NCI-H82 (cell line): ENCODE measurements at regions not wholly inside any gene's neighbourhood (a gene's known extent, or its start where the extent isn't known, plus 50 kb on each side); places are given as distances from the start of the nearest gene placed in this dataset.
A peak's percentile ranks its signal among the peaks of the same experiment; 100 is the strongest.

Experiments
- DNase-seq: peaks from one replicate; lab custom pipeline; 2025; lab: John Stamatoyannopoulos, UW

DNA sequence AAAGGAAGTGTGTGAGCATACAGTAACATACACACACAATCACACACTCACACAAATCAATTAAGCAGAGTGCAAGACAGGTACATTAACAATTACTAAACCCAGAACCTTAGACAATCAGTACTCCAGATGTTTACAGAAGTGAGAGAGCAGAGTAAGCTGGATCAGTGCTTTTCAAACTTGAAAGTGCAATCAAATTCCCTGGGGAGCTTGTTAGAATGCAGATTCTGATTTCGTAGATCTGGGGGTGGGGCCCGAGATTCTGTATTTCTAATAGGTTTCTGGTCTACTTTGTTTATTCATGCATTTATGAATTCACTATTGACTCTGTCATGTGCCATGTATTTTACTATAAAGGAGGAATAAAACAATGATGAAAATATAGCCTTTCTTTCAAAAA is 179.6 kb upstream of the PHYHIPL start:
- DNase-seq = no peak

- DNase-seq = no peak
Measured at GRCh38 chr10:58998924-58999713, 177.3 kb upstream of the PHYHIPL start.

DNA sequence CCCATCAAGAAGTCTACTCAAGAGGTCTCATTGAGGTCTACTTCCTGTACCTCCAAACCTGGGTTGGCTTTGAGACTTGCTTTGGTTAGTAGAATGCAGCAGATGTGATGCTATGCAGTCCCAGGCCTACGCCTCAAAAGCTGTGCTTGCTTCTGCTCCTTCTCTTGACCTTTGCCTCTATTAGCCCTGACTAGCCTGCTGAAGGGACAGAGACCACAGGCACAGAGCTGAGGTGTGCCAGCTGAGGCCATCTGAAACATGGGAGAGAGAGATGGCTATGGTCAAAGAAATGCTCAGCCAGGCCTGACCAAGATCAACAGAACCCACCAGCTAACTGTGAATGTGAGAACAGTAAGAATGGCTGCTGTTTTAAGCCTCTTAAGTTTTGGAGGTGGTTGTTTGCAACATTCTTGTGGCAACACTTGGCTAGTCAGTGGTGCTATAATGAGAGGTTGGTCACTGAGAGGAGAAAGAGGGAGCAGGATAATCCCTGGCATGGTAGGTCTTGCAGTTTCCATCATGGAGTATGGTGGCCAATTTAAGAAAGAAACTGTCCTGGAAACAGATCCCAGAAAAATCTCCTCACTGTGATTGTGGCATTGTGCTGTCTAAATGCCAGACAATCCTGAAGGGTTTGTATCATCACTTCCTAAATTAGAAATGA is 176.1 kb upstream of the PHYHIPL start:
- no peak for DNase-seq

GRCh38 chr10:59002011-59002410 is 174.4 kb upstream of the PHYHIPL start:
- DNase-seq = no peak

DNA sequence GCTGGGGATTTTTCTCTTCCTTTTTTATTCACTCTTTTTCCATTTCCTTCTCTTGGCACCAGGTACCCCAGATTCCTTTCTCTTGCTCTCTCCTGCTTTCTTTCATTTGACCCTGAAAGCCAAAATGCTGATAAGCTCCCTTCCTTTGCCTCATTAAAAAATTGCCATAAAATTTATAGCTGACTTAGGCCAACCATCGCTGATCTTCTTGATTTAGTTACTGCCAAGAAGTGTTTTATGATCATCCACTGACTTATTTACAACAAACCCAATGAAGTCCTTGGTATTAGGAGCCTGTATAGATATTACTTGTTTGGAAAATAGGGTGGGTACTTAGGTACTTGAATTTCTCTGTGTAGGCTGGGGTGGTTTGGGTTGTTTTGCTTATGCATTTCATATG is 173.2 kb upstream of the PHYHIPL start:
- no peak for DNase-seq

- no peak for DNase-seq
Measured at GRCh38 chr10:59004392-59004791, 172.1 kb upstream of the PHYHIPL start.

GRCh38 chr10:59006511-59007306 is 169.7 kb upstream of the PHYHIPL start:
- no peak for DNase-seq

- no peak for DNase-seq
Measured at GRCh38 chr10:59007307-59008025, 169.0 kb upstream of the PHYHIPL start.

GRCh38 chr10:59008452-59008851 is 168.0 kb upstream of the PHYHIPL start:
- DNase-seq = no peak

DNA sequence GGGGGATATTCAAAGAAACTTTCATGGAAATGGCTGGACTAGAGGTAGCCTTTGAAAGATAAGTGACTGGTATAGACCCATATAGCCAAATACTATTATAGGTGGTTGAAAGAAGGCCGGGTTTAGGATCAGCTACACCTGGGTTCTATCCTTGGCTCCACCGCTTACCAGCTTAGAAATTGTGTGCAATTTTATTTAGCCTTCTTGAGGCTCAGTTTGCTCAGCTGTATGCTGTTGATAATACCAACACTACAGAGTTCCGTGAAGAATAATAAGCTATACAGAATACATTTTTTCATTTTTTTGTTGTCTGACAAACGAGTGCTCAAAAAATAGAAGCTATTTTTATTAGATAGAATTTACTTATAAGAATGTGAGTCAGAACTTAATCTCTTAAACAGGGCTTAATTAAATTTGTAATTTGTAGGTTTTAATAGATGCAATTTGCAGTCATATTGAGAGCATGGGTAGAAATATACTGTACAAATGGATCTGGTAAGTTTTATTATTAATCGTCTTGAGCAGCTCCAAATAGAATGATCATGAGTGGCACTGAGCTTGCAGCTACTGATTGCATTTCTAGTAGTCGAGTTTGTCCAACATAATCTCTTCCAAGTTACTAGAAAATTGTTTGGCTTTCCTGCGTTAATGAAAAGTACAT is 164.3 kb upstream of the PHYHIPL start:
- DNase-seq = no peak

- DNase-seq = peak; percentile 45
Measured at GRCh38 chr10:59012839-59013238, 163.6 kb upstream of the PHYHIPL start.

DNA sequence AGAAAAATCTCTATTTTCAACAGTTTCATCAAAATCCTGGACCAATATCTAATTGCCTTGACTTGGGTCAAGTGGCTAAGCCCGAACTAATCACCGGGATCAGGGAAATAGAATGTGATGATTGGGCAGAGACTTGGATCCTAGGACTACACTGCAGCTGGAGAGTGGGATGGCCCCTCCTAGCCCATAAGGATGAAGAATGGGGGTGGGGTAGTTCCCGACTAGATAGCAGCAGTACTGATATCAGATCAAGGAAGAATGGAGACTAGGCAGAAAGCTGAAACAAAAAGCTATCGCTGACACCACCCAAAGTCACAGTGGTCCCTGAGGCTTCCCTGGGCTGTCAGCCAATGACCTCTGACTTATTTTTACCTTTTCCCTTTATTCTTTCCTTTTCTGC is 160.4 kb upstream of the PHYHIPL start:
- peak; percentile 2 for DNase-seq

- no peak for DNase-seq
Measured at GRCh38 chr10:59018977-59019376, 157.5 kb upstream of the PHYHIPL start.

DNA sequence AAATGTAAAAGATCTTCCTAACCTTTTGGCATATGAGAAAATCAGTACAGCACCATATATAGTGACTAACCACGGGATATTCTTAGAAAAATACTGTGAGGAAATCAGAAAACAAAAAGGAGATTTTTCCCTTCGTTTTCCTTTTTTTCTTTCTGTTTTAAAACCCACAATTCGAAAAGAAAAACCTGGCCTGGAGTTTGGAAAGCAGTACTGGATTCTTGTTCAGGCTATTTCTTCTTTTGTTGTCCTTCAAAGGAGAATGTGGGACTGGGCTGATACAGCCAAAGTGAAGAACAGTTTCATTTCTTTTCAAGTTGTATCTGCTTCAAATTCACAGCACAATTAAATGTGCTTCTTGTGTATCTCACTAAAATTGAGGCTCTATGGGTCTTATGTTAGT is 156.8 kb upstream of the PHYHIPL start:
- no peak for DNase-seq

- peak; percentile 3 for DNase-seq
Measured at GRCh38 chr10:59020502-59020901, 155.9 kb upstream of the PHYHIPL start.

- DNase-seq = no peak
Measured at GRCh38 chr10:59025981-59026765, 150.3 kb upstream of the PHYHIPL start.

GRCh38 chr10:59027975-59028655 is 148.3 kb upstream of the PHYHIPL start:
- DNase-seq = no peak

GRCh38 chr10:59033622-59034021 is 142.8 kb upstream of the PHYHIPL start:
- DNase-seq = peak; percentile 1

DNA sequence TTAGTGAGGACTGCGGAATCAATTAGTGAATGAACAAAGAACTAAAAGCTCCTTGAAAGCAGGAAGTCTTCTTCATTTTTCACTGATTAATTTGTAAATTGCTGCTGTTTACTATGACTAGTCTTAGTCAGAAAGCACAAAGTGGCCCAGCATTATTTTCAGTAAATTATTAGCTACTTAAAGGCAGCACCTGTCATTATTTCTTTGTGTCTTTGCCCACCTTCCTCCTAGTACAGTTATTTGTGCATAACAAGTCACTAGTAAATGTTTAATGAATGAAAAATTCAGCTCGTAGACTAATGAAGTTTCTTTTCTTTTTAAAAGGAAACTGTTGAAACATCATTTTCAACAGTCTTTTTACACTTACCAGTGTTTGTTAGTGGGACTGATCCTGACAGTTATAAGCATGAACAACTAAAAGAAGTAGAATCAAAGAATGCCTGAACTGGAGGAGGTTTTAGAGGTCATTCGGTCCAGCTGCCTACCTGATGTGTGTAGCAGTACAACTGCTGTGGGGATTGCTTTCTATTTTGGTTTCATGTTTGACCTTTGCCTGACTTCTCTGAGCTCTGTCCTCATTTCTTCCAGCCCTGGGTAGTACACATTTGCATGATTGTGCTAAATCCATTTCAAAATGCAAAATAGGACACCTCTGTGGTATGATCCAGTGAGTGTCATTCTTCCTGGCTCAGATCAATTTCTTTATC is 140.0 kb upstream of the PHYHIPL start:
- no peak for DNase-seq

DNA sequence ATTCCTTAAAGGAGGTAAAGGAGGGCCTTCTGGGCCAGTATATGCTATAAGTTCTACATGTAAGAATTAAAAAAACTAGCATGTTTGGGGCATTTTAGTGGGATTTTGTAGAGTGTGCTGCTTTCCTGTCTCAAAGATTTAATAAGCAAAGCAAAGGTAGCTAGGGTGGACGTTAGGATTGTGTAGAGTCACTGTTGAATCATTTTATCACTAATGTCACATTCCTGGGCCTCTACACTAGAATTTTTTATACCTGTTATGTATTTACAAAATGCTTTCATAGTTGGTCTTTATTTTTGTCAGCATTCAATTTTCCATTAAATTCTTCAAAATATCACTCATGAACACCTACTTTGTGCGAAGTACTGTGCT is 139.4 kb upstream of the PHYHIPL start:
- DNase-seq = no peak
